ENCODE measurements at regions not wholly inside any gene's neighbourhood (a gene's known extent, or its start where the extent isn't known, plus 50 kb on each side); places are given as distances from the start of the nearest gene placed in this dataset.

DNA sequence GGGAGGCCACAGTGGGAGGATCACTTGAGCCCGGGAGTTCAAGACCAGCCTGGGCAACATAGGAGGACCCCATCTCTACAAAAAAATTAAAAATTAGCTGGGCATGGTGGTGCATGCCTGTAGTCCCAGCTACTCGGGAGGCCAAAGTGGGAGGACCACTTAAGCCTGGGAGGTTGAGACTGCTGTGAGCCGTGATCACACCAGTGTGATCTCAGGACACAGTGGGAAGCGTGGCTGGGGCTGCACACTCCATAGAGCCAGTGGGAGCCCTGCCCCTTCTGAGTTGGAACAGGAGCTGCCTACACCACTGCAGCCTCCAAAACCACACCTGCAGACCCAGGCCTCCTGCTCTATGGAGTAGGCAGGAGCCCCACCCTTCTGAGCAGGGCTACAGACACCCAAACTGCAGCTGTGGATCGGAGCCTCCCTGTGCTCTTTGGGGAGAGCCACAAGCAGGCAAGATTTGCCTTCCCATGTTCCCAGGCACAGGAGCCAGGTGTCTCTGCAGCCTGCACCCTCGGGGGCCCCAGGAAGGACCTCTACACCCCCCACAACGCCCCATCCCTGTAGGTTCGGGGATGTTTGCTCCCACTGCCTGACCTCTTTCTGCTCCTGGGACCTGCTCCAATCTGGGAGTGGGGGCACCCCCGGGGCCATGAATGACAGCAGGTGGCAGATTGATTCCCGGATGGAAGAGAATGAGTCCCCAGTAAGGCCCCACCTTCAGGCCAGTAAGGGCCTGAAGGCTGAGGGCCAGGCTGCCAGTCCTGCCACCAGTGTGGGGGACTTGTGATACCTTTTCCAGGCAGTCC lies 245.4 kb downstream of the BUD13 start:
- Histone ChIP-seq H3K4me1 (ENCODE audit: control insufficient read depth, extremely low read depth, insufficient read depth, low read length) (no peaks in the 10 kb centered on the region), H3K27ac (ENCODE audit: insufficient read depth, low read length) (no peak overlapping the region), H2AFZ (ENCODE audit: low read length) (no peak overlapping the region), H3K79me2 (ENCODE audit: control insufficient read depth, insufficient read depth, low read length) (no peaks in the 10 kb centered on the region), H3K4me3 (replicated peaks in 1 of 4; ENCODE audit: control extremely low read depth in 1 of 4, insufficient read depth in 1 of 4, low read depth in 3 of 4, low read length in 4 of 4) (no peak overlapping the region), H3K36me3 (ENCODE audit: control insufficient read depth, insufficient read depth, low read length) (no peaks in the 10 kb centered on the region), H4K20me1 (ENCODE audit: control insufficient read depth, extremely low read depth, insufficient read depth, low read length) (no peaks in the 10 kb centered on the region), H3K9ac (ENCODE audit: insufficient read depth, low read length) (no peak overlapping the region), H3K4me2 (ENCODE audit: extremely low read depth, insufficient read depth, low read length) (no peak overlapping the region), H3K9me3 (ENCODE audit: control insufficient read depth, insufficient read depth, low read depth, low read length) (no peaks in the 10 kb centered on the region), H3K27me3 (ENCODE audit: control insufficient read depth, insufficient read depth, low read length) (no peaks in the 10 kb centered on the region)
- no peak for DNase-seq (ENCODE audit: low read depth in 2 of 2)
- no peak for TF ChIP-seq EZH2 (IDR thresholded peaks at IDR 0.05; ENCODE audit: low read length, missing control alignments)
- TF ChIP-seq, protein P1, sequence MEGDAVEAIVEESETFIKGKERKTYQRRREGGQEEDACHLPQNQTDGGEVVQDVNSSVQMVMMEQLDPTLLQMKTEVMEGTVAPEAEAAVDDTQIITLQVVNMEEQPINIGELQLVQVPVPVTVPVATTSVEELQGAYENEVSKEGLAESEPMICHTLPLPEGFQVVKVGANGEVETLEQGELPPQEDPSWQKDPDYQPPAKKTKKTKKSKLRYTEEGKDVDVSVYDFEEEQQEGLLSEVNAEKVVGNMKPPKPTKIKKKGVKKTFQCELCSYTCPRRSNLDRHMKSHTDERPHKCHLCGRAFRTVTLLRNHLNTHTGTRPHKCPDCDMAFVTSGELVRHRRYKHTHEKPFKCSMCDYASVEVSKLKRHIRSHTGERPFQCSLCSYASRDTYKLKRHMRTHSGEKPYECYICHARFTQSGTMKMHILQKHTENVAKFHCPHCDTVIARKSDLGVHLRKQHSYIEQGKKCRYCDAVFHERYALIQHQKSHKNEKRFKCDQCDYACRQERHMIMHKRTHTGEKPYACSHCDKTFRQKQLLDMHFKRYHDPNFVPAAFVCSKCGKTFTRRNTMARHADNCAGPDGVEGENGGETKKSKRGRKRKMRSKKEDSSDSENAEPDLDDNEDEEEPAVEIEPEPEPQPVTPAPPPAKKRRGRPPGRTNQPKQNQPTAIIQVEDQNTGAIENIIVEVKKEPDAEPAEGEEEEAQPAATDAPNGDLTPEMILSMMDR (conservative IDR thresholded peaks at IDR 0.05 in 1 of 2, IDR thresholded peaks at IDR 0.05 in 1 of 2; ENCODE audit: low read depth in 1 of 2, low read length in 2 of 2) = no peak

DNA sequence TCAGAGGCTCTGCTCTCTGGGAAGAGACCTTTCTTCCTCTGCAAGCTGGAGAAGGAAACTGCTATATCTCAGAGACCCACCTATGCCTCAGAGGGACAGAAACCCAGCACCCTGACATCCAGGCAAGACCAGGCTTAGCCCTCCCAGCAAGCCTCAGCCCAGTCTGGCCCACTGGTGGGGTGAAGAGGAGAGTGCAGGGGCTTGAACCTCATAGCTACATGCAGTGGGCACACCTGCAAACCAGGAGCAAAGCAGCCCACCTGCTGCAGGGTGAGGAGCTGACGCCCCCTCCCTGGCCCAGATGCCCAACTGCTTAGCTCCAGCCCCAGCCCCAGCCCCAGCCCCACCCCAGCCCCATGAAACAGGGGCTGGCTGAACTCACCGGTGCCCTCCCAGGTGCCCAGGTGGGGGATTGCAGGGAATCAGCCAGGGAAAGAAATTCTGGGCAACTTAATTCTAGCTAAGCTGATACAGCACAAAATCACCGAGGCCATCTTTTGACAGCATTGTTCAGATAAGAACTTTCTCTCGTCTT lies 246.8 kb downstream of the BUD13 start:
- H3K9me3 ChIP-seq (ENCODE audit: control insufficient read depth, insufficient read depth, low read depth, low read length) = no peaks in the 10 kb centered on the region
- H3K36me3 ChIP-seq (ENCODE audit: control insufficient read depth, insufficient read depth, low read length) = no peaks in the 10 kb centered on the region
- H3K27ac ChIP-seq (ENCODE audit: insufficient read depth, low read length) = no peak overlapping the region
- no peak overlapping the region for H3K4me2 ChIP-seq (ENCODE audit: extremely low read depth, insufficient read depth, low read length)
- no peak overlapping the region for H3K4me3 ChIP-seq (replicated peaks in 1 of 4; ENCODE audit: control extremely low read depth in 1 of 4, insufficient read depth in 1 of 4, low read depth in 3 of 4, low read length in 4 of 4)
- no peak for DNase-seq (ENCODE audit: low read depth in 2 of 2)
- no peaks in the 10 kb centered on the region for H4K20me1 ChIP-seq (ENCODE audit: control insufficient read depth, extremely low read depth, insufficient read depth, low read length)
- no peaks in the 10 kb centered on the region for H3K4me1 ChIP-seq (ENCODE audit: control insufficient read depth, extremely low read depth, insufficient read depth, low read length)
- H2AFZ ChIP-seq (ENCODE audit: low read length) = no peak overlapping the region
- TF ChIP-seq, protein P1 (conservative IDR thresholded peaks at IDR 0.05 in 1 of 2, IDR thresholded peaks at IDR 0.05 in 1 of 2; ENCODE audit: low read depth in 1 of 2, low read length in 2 of 2) = no peak
- no peak for TF ChIP-seq EZH2 (IDR thresholded peaks at IDR 0.05; ENCODE audit: low read length, missing control alignments)
- H3K79me2 ChIP-seq (ENCODE audit: control insufficient read depth, insufficient read depth, low read length) = no peaks in the 10 kb centered on the region
- no peaks in the 10 kb centered on the region for H3K27me3 ChIP-seq (ENCODE audit: control insufficient read depth, insufficient read depth, low read length)
- no peak overlapping the region for H3K9ac ChIP-seq (ENCODE audit: insufficient read depth, low read length)

DNA sequence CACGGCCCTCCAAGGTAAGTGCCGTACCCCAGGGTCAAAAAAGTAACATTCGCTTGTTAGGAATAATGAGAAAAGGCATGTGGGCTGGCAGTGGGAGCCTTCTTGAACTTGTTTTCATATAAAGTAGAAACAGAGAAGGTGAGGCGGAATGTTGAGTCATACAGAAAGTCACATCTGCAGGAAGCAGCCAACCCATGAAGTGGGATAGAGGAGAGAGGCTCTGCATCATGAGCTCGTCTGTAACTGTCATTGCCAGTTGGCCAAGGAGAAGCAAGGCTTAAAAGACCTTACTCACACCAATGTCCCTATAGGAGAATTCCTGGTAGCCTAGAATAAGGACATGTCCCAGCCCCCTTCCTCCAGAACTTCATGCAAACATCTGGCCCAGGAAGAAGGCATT lies 253.3 kb downstream of the BUD13 start:
- H2AFZ ChIP-seq (ENCODE audit: low read length) = no peak overlapping the region
- H3K4me3 ChIP-seq (replicated peaks in 1 of 4; ENCODE audit: control extremely low read depth in 1 of 4, insufficient read depth in 1 of 4, low read depth in 3 of 4, low read length in 4 of 4) = no peak overlapping the region
- no peak for TF ChIP-seq EZH2 (IDR thresholded peaks at IDR 0.05; ENCODE audit: low read length, missing control alignments)
- TF ChIP-seq, protein P1 (conservative IDR thresholded peaks at IDR 0.05 in 1 of 2, IDR thresholded peaks at IDR 0.05 in 1 of 2; ENCODE audit: low read depth in 1 of 2, low read length in 2 of 2) = no peak
- DNase-seq (ENCODE audit: low read depth in 2 of 2) = no peak
- no peaks in the 10 kb centered on the region for H3K9me3 ChIP-seq (ENCODE audit: control insufficient read depth, insufficient read depth, low read depth, low read length)
- H4K20me1 ChIP-seq (ENCODE audit: control insufficient read depth, extremely low read depth, insufficient read depth, low read length) = no peaks in the 10 kb centered on the region
- H3K27me3 ChIP-seq (ENCODE audit: control insufficient read depth, insufficient read depth, low read length) = no peaks in the 10 kb centered on the region
- no peaks in the 10 kb centered on the region for H3K4me1 ChIP-seq (ENCODE audit: control insufficient read depth, extremely low read depth, insufficient read depth, low read length)
- no peak overlapping the region for H3K9ac ChIP-seq (ENCODE audit: insufficient read depth, low read length)
- no peaks in the 10 kb centered on the region for H3K79me2 ChIP-seq (ENCODE audit: control insufficient read depth, insufficient read depth, low read length)
- H3K27ac ChIP-seq (ENCODE audit: insufficient read depth, low read length) = no peak overlapping the region
- H3K4me2 ChIP-seq (ENCODE audit: extremely low read depth, insufficient read depth, low read length) = no peak overlapping the region
- no peaks in the 10 kb centered on the region for H3K36me3 ChIP-seq (ENCODE audit: control insufficient read depth, insufficient read depth, low read length)
